Mesothelial cell of epicardium (in vitro differentiated cells): ENCODE measurements at regions not wholly inside any gene's neighbourhood (a gene's known extent, or its start where the extent isn't known, plus 50 kb on each side); places are given as distances from the start of the nearest gene placed in this dataset.

Experiments used
- DNase-seq, 2 experiments: peaks; one replicate each; pipeline ENCODE4 v3.0.0; 2021; ENCODE audit warnings: low spot score in 2 of 2; ENCODE audit not compliant: unreplicated experiment in 2 of 2
- H3K27ac Mint-ChIP-seq: 2 replicates; pipeline ENCODE4 v1.8.0; 2021; ENCODE audit warnings: mixed read lengths
- H3K27me3 Mint-ChIP-seq: 2 replicates; pipeline ENCODE4 v1.8.0; 2021; ENCODE audit warnings: low read depth, mixed read lengths
- H3K36me3 Mint-ChIP-seq: 2 replicates; pipeline ENCODE4 v1.8.0; 2021; ENCODE audit warnings: mixed read lengths
- H3K4me1 Mint-ChIP-seq: 2 replicates; pipeline ENCODE4 v1.8.0; 2021; ENCODE audit warnings: mixed read lengths
- H3K4me3 Mint-ChIP-seq: 2 replicates; pipeline ENCODE4 v1.8.0; 2021; ENCODE audit warnings: mild to moderate bottlenecking, moderate library complexity, mixed read lengths
- H3K9me3 Mint-ChIP-seq: 2 replicates; pipeline ENCODE4 v1.8.0; 2021; ENCODE audit warnings: mixed read lengths
- TF ChIP-seq, protein P1 (sequence below): fragments of 200-600 bp; sonication (generic); IDR thresholded peaks from one replicate; pipeline ENCODE4 v1.5.0; 2021; ENCODE audit warnings: antibody characterized with exemption; ENCODE audit not compliant: unreplicated experiment

DNA sequence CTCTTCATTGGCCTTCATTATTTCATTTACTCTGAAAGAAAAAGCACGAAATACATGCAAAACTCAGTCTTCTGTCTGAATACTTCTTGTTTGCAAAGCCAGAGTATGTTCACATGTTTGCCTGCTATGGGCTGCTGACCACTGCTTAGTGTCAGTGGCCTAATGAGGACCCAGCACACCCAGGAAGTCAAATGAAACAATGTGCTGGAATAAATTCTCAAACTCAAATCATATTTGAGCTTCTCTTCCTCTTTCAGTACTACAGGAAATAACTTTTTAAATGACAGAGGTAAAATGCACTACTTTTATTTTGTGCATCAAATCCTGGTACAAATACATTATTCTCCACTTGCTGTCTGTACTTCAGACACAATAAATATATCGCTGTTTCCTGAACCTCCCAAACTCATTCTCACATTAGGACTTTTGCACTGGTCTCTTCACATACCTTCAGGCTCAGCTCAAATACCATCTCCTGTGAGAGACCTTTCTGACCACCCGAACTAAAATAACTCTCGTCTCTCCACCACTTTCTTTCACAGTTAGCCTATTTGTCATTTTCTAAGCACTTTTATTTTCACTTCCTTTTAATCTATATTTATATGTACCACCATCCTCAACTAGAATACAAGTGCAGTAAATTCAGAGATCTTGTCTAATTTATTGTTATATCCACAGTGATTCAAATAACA is 176.8 kb downstream of the TUSC7 start:
- Mint-ChIP-seq H3K4me3 (no peak overlapping the region), H3K4me1 (no peaks in the 10 kb centered on the region), H3K27me3 (no peaks in the 10 kb centered on the region), H3K36me3 (no peaks in the 10 kb centered on the region), H3K9me3 (no peaks in the 10 kb centered on the region), H3K27ac (no peak overlapping the region)
- TF ChIP-seq, protein P1, sequence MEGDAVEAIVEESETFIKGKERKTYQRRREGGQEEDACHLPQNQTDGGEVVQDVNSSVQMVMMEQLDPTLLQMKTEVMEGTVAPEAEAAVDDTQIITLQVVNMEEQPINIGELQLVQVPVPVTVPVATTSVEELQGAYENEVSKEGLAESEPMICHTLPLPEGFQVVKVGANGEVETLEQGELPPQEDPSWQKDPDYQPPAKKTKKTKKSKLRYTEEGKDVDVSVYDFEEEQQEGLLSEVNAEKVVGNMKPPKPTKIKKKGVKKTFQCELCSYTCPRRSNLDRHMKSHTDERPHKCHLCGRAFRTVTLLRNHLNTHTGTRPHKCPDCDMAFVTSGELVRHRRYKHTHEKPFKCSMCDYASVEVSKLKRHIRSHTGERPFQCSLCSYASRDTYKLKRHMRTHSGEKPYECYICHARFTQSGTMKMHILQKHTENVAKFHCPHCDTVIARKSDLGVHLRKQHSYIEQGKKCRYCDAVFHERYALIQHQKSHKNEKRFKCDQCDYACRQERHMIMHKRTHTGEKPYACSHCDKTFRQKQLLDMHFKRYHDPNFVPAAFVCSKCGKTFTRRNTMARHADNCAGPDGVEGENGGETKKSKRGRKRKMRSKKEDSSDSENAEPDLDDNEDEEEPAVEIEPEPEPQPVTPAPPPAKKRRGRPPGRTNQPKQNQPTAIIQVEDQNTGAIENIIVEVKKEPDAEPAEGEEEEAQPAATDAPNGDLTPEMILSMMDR = no peak
- no peak for DNase-seq

DNA sequence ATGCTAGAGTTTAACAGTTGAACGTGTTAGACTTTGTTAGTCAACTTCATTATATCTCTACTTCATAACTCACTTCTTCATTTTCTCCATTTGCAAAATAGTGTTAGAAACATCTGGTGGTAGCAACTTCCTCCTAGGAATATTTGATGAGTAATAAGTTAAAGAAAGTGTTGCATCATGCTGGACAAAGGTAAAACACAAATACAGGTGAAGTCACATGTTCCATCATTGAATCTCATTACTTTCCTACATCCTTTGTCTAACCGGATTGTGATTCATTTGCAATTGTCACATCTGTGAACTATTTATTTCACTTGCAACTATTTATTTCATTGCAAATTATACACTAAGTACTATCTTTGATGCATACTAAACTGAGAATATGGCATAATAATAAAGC is 186.5 kb downstream of the TUSC7 start:
- Mint-ChIP-seq H3K4me3 (no peak overlapping the region), H3K36me3 (no peaks in the 10 kb centered on the region)

DNA sequence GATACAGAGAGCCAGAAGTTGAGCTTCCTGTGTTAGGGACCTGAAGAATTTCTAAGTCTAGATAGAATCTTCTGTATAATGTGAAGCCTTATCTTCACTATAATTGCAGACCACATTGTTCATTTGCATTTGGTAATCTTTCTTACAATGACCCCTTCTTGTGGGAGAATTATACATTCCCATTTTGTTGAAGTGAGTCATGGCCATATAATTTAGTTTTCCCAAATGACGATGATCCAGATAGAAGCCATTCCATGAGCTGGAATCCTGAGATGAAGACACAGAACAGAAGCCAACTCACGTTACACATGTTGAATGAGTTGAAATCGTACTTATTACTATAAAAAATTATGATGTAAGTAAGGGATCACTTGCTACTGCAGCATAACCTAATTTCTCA is 187.8 kb downstream of the TUSC7 start:
- H3K9me3 Mint-ChIP-seq = no peaks in the 10 kb centered on the region

More for the DNA sequence above, 186.5 kb downstream of the TUSC7 start:
- Mint-ChIP-seq H3K27me3 (peaks cover 2% of the 10 kb centered on the region), H3K9me3 (no peaks in the 10 kb centered on the region), H3K4me1 (no peaks in the 10 kb centered on the region), H3K27ac (no peak overlapping the region)
- TF ChIP-seq, protein P1 = no peak
- DNase-seq = no peak

GRCh38 chr3:116899253-116899652 is 189.7 kb downstream of the TUSC7 start:
- H3K27ac Mint-ChIP-seq = no peak overlapping the region
- no peaks in the 10 kb centered on the region for H3K27me3 Mint-ChIP-seq
- no peaks in the 10 kb centered on the region for H3K36me3 Mint-ChIP-seq
- H3K4me1 Mint-ChIP-seq = no peaks in the 10 kb centered on the region
- H3K9me3 Mint-ChIP-seq = no peaks in the 10 kb centered on the region
- TF ChIP-seq, protein P1 = no peak
- H3K4me3 Mint-ChIP-seq = no peak overlapping the region
- DNase-seq = no peak

More for the DNA sequence above, 187.8 kb downstream of the TUSC7 start:
- no peak overlapping the region for H3K4me3 Mint-ChIP-seq
- H3K27ac Mint-ChIP-seq = no peak overlapping the region
- H3K27me3 Mint-ChIP-seq = peaks cover 2% of the 10 kb centered on the region
- no peaks in the 10 kb centered on the region for H3K36me3 Mint-ChIP-seq
- TF ChIP-seq, protein P1 = no peak
- no peak for DNase-seq
- no peaks in the 10 kb centered on the region for H3K4me1 Mint-ChIP-seq

DNA sequence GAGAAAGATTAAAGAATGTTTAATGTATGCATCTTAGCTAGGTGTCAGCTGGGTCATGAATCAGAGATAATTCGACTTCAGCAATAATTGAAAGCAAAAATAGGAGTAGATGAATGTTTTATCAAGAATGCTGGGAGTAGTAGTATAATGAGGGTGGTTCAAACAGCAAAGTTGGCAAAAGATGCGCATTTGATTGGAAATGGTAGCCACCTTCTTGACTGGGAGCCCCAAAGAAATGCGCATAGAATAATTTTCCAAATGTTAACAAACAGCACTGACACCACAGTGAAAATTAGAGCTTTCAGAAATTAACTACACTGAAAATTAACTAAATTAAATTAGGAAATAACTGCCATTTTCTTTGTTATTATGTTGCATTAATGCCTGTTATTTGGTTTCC is 195.8 kb downstream of the TUSC7 start:
- no peaks in the 10 kb centered on the region for H3K36me3 Mint-ChIP-seq
- no peak for DNase-seq
- no peak overlapping the region for H3K27ac Mint-ChIP-seq
- H3K4me3 Mint-ChIP-seq = no peak overlapping the region
- H3K9me3 Mint-ChIP-seq = peaks cover 3% of the 10 kb centered on the region
- TF ChIP-seq, protein P1 = no peak
- no peaks in the 10 kb centered on the region for H3K4me1 Mint-ChIP-seq
- H3K27me3 Mint-ChIP-seq = no peaks in the 10 kb centered on the region

- H3K27ac Mint-ChIP-seq = no peak overlapping the region
- H3K4me1 Mint-ChIP-seq = no peaks in the 10 kb centered on the region
- no peaks in the 10 kb centered on the region for H3K36me3 Mint-ChIP-seq
- H3K27me3 Mint-ChIP-seq = peaks cover 4% of the 10 kb centered on the region
- DNase-seq = no peak
- H3K9me3 Mint-ChIP-seq = peaks cover 3% of the 10 kb centered on the region
- TF ChIP-seq, protein P1 = no peak
- no peak overlapping the region for H3K4me3 Mint-ChIP-seq
These were observed 196.2 kb downstream of the TUSC7 start for GRCh38 chr3:116905794-116906193.
